ENCODE measurements at regions not wholly inside any gene's neighbourhood (a gene's known extent, or its start where the extent isn't known, plus 50 kb on each side); places are given as distances from the start of the nearest gene placed in this dataset.

- Histone ChIP-seq H3K4me2 (ENCODE audit: low read length) (no peak overlapping the region), H2AFZ (ENCODE audit: low read depth, low read length) (no peak overlapping the region), H4K20me1 (ENCODE audit: insufficient read depth, low read length) (no peaks in the 10 kb centered on the region), H3K27ac (ENCODE audit: low read length) (no peak overlapping the region), H3K27me3 (ENCODE audit: low read depth, low read length) (no peaks in the 10 kb centered on the region), H3K4me1 (ENCODE audit: low read length) (no peaks in the 10 kb centered on the region), H3K9me3 (ENCODE audit: insufficient read depth, low read length) (no peaks in the 10 kb centered on the region), H3K36me3 (replicated peaks; ENCODE audit: low read depth, low read length) (no peaks in the 10 kb centered on the region), H3K4me3 (ENCODE audit: low read length) (no peak overlapping the region), H3K9ac (ENCODE audit: low read length) (no peak overlapping the region), H3K79me2 (ENCODE audit: low read length) (no peaks in the 10 kb centered on the region)
- TF ChIP-seq EZH2phosphoT487 (IDR thresholded peaks at IDR 0.05; ENCODE audit: low read depth) (no peak), CTCF (IDR thresholded peaks at IDR 0.05; ENCODE audit: low read depth, low read length) (no peak)
Observed at GRCh38 chr15:62591842-62592838, 427.1 kb upstream of the C2CD4B start.

GRCh38 chr15:62592920-62593319, 427.8 kb upstream of the C2CD4B start:
- TF ChIP-seq CTCF (IDR thresholded peaks at IDR 0.05; ENCODE audit: low read depth, low read length), result no peak
- no peak for TF ChIP-seq EZH2phosphoT487 (IDR thresholded peaks at IDR 0.05; ENCODE audit: low read depth)
- H3K9me3 ChIP-seq (ENCODE audit: insufficient read depth, low read length), result no peaks in the 10 kb centered on the region
- no peaks in the 10 kb centered on the region for H4K20me1 ChIP-seq (ENCODE audit: insufficient read depth, low read length)

DNA sequence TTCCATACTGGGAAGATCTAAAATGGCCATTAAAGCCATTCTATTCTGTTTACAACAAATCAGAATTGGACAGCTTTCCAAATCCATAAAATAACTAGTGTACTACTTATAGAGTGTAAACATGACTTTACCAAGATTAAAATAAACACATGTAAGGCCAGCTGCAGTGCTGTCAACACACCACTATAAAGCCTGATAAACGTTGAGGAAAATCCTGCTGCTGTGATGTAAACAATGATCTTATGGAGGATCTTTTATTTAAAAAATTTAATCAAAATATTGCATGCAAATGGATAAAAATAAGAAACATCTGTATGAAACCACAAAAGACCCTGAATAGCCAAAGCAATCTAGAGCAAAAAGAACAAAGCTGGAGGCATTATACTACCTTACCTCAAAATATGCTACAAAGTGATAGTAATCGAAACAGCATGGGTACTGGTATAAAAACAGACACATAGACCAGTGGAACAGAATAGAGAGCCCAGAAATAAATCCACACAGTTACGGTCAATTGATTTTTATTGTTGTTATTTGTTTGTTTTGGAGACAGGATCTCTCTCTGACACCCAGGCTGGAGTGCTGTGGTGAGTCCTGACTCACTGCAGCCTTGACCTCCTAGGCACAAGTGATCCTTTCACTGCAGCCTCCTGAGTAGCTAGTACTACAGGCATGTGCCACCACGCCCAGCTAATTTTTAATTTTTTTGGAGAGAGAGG, 428.8 kb upstream of the C2CD4B start:
- Histone ChIP-seq H3K4me3 (ENCODE audit: low read length) (no peak overlapping the region), H2AFZ (ENCODE audit: low read depth, low read length) (no peak overlapping the region), H3K4me1 (ENCODE audit: low read length) (no peaks in the 10 kb centered on the region), H3K9ac (ENCODE audit: low read length) (no peak overlapping the region), H3K27ac (ENCODE audit: low read length) (no peak overlapping the region), H4K20me1 (ENCODE audit: insufficient read depth, low read length) (no peaks in the 10 kb centered on the region), H3K79me2 (ENCODE audit: low read length) (no peaks in the 10 kb centered on the region), H3K27me3 (ENCODE audit: low read depth, low read length) (no peaks in the 10 kb centered on the region), H3K4me2 (ENCODE audit: low read length) (no peak overlapping the region), H3K36me3 (replicated peaks; ENCODE audit: low read depth, low read length) (no peaks in the 10 kb centered on the region), H3K9me3 (ENCODE audit: insufficient read depth, low read length) (no peaks in the 10 kb centered on the region)
- TF ChIP-seq CTCF (IDR thresholded peaks at IDR 0.05; ENCODE audit: low read depth, low read length) (no peak), EZH2phosphoT487 (IDR thresholded peaks at IDR 0.05; ENCODE audit: low read depth) (no peak)

More at GRCh38 chr15:62592920-62593319, 427.8 kb upstream of the C2CD4B start:
- H3K4me3 ChIP-seq (ENCODE audit: low read length), result no peak overlapping the region
- no peaks in the 10 kb centered on the region for H3K79me2 ChIP-seq (ENCODE audit: low read length)
- H2AFZ ChIP-seq (ENCODE audit: low read depth, low read length), result no peak overlapping the region
- no peaks in the 10 kb centered on the region for H3K27me3 ChIP-seq (ENCODE audit: low read depth, low read length)
- no peak overlapping the region for H3K27ac ChIP-seq (ENCODE audit: low read length)
- no peaks in the 10 kb centered on the region for H3K4me1 ChIP-seq (ENCODE audit: low read length)
- no peak overlapping the region for H3K4me2 ChIP-seq (ENCODE audit: low read length)
- no peak overlapping the region for H3K9ac ChIP-seq (ENCODE audit: low read length)
- H3K36me3 ChIP-seq (replicated peaks; ENCODE audit: low read depth, low read length), result no peaks in the 10 kb centered on the region

GRCh38 chr15:62598217-62598616, 433.1 kb upstream of the C2CD4B start:
- TF ChIP-seq CTCF (IDR thresholded peaks at IDR 0.05; ENCODE audit: low read depth, low read length) (no peak), EZH2phosphoT487 (IDR thresholded peaks at IDR 0.05; ENCODE audit: low read depth) (no peak)
- H3K4me3 ChIP-seq (ENCODE audit: low read length), result no peak overlapping the region
- no peak overlapping the region for H3K4me2 ChIP-seq (ENCODE audit: low read length)
- H4K20me1 ChIP-seq (ENCODE audit: insufficient read depth, low read length), result no peaks in the 10 kb centered on the region
- no peaks in the 10 kb centered on the region for H3K36me3 ChIP-seq (replicated peaks; ENCODE audit: low read depth, low read length)
- no peak overlapping the region for H2AFZ ChIP-seq (ENCODE audit: low read depth, low read length)
- no peaks in the 10 kb centered on the region for H3K9me3 ChIP-seq (ENCODE audit: insufficient read depth, low read length)
- H3K79me2 ChIP-seq (ENCODE audit: low read length), result no peaks in the 10 kb centered on the region
- no peak overlapping the region for H3K9ac ChIP-seq (ENCODE audit: low read length)
- no peak overlapping the region for H3K27ac ChIP-seq (ENCODE audit: low read length)
- H3K27me3 ChIP-seq (ENCODE audit: low read depth, low read length), result no peaks in the 10 kb centered on the region
- H3K4me1 ChIP-seq (ENCODE audit: low read length), result no peaks in the 10 kb centered on the region

Measured in OCI-LY3 (cell line).